ENCODE measurements at regions not wholly inside any gene's neighbourhood (a gene's known extent, or its start where the extent isn't known, plus 50 kb on each side); places are given as distances from the start of the nearest gene placed in this dataset.

- DNase-seq (ENCODE audit: low spot score): no peak
These were observed 461.2 kb downstream of the KCTD8 start for GRCh38 chr4:43987331-43987944.

DNA sequence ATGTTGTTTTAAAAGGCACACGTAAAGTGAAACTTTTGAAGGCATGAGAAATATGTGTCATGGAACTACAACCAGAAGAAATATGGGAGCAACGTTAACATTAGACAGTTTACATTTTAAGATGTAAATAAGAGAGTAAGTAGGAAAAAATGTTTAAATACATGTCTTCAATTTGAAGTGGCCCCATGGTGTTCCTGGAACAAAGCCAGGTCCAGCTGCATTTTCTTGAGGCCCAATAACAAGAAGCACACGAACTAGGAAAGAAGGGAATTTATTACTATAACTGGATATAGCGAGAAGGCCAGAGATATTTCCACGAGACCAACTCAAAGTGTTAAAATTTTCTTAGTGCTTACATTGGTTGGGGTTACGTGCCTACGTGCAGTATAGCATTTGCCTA lies 458.1 kb downstream of the KCTD8 start:
- DNase-seq (ENCODE audit: low spot score): no peak

DNA sequence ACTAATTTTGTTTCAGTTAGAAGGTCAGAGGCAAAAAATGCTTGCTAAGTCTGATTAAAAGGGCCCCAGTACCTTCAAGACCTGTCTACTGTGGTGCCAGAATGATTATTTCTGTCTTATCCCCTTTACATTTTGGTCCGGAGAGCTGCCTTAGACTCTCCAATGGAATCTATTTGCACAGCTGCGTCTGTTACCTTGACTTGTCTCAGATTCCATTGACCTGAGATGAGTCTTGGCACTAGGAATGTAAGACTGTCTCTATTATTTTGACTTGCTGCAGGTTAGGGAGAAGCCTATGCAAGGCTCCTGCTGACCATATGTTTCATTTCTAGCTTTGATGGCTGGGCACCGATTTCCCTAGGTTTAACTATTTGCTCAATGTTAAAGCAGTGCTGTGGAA lies 457.6 kb downstream of the KCTD8 start:
- no peak for DNase-seq (ENCODE audit: low spot score)

- DNase-seq (ENCODE audit: low spot score): no peak
These were observed 456.1 kb downstream of the KCTD8 start for GRCh38 chr4:43992552-43992951.

- no peak for DNase-seq (ENCODE audit: low spot score)
These were observed 455.3 kb downstream of the KCTD8 start for GRCh38 chr4:43993196-43993902.

GRCh38 chr4:43999669-44000068 lies 448.9 kb downstream of the KCTD8 start:
- no peak for DNase-seq (ENCODE audit: low spot score)

DNA sequence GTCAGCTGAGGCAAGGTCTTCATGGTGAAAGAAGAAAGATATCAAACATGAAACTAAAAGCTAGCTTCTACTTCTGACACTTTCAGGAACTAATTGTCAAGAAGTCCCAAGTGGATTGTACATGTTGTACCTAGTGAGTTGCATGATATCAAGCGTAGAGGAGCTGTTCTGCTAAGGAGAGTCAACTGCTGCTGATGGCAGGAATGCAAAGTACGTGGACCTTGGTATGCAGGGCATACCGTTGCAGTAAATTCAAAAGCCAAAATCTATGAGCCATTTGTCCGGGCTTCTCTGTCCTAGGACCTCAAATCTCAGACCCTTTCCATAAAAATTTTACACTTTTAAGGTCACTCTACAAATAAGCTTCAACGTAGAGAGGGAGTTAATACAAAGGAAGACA lies 446.2 kb downstream of the KCTD8 start:
- DNase-seq (ENCODE audit: low spot score): no peak

GRCh38 chr4:44016570-44017421 lies 431.8 kb downstream of the KCTD8 start:
- no peak for DNase-seq (ENCODE audit: low spot score)

DNA sequence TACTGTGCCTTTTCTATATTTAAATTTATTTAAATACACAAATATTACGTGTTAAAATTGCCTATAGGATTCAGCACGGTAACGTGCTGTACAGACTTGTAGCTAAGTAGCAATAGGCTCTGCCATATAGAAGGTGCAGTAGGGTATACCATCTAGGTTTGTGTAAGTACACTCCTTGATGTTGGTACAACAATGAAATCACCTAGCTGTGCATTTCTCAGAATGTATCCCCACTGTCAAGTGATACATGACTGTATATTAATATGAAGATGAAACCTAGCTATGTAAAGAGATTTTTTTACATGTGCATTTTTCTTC lies 431.2 kb downstream of the KCTD8 start:
- DNase-seq (ENCODE audit: low spot score): no peak

DNA sequence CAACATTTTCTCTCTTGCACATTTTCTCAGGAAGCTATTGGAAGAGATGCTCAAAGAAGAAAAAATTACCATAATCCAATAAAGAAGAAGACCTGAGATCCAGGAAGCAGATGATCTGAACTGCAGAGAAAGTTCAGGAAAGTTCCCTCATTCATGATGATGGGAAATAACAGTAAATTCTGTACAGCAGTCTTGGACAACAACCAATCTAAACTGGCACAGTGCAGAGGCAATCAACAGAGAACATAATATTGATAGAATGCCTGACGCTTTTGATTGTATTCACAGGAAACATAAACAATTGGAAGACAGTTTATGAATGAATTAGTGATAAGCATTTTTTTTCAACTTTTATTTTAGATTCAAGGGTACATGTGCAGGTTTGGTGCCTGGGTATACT lies 428.9 kb downstream of the KCTD8 start:
- no peak for DNase-seq (ENCODE audit: low spot score)

GRCh38 chr4:44025376-44026020 lies 423.1 kb downstream of the KCTD8 start:
- DNase-seq (ENCODE audit: low spot score): no peak

DNA sequence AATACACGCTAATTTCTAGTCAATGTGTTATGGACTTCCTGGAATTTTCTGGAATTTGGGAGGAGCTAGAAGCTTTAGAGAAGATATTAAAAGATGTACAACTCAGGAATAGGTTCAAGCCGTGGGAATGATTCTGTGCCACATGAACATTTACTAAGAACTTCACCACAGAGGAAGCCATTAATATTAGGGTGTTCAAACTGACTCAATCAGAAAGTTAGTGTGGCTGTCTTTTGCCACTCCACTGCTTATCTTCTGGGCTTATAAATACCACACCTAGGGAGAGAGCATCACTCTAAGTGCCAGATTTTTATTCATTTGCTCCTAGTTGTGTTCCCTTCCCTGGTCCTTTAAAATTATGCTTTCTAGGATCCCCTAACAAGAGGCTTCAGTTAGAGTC lies 409.8 kb downstream of the KCTD8 start:
- DNase-seq (ENCODE audit: low spot score): no peak

GRCh38 chr4:44046491-44046890 lies 402.1 kb downstream of the KCTD8 start:
- no peak for DNase-seq (ENCODE audit: low spot score)

GRCh38 chr4:44056721-44057151 lies 391.9 kb downstream of the KCTD8 start:
- DNase-seq (ENCODE audit: low spot score): no peak

DNA sequence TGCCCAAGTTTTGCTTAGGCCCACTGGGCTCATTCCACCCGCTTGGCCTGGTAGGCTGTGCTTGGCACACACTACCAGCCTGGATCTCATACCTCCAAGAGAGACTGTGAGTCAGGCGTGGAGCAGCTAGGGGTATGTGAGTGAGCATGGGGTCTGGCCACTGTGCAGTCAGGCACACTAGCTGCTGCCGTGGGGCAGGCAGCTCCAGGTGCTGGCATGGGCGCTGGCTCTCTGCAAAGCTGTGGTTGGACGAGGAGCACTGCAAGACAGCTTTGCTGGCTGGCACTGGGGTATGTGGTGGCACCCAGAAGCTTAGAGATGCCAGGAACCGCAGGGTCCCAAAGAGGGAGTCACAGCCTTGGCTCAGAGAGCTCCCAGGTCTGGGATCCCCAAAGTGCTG lies 377.8 kb downstream of the KCTD8 start:
- no peak for DNase-seq (ENCODE audit: low spot score)

GRCh38 chr4:44071959-44072955 lies 376.4 kb downstream of the KCTD8 start:
- no peak for DNase-seq (ENCODE audit: low spot score)

- no peak for DNase-seq (ENCODE audit: low spot score)
These were observed 361.9 kb downstream of the KCTD8 start for GRCh38 chr4:44086753-44087152.

- no peak for DNase-seq (ENCODE audit: low spot score)
These were observed 355.2 kb downstream of the KCTD8 start for GRCh38 chr4:44093390-44093789.

GRCh38 chr4:44098973-44099372 lies 349.6 kb downstream of the KCTD8 start:
- no peak for DNase-seq (ENCODE audit: low spot score)

DNA sequence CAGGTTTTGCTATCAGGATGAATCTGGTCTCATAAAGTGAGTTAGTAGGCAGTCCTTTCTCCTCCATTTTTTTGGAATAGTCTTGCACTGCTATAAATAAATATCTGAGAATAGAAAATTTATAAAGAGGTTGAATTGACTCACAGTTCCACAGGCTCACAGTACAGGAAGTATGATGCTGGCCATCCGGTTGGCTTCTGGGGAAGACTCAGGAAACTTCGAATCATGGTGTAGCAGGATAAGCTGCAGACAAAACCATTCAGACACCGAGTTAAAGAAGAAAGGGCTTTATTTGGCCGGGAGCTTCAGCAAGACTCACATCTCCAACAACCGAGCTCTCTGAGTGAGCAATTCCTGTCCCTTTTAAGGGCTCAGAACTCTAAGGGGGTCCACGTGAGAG lies 348.2 kb downstream of the KCTD8 start:
- DNase-seq (ENCODE audit: low spot score): no peak

GRCh38 chr4:44118971-44119680 lies 329.5 kb downstream of the KCTD8 start:
- no peak for DNase-seq (ENCODE audit: low spot score)
